Keratinocyte (primary cell): ENCODE measurements at regions not wholly inside any gene's neighbourhood (a gene's known extent, or its start where the extent isn't known, plus 50 kb on each side); places are given as distances from the start of the nearest gene placed in this dataset.

Experiments
- DNase-seq: peaks from one replicate; pipeline ENCODE4 v3.0.0-alpha.2; 2011; ENCODE audit warnings: low read depth, missing footprints, low spot score
- FAIRE-seq: peaks from 2 replicates; lab custom pipeline; 2011; peaks lifted over from hg19 to GRCh38; lab: Jason Lieb, UNC
- H2AFZ ChIP-seq: 2 replicates; pipeline ENCODE4 v1.6.0; 2012; ENCODE audit warnings: low read length, control low read depth, inconsistent platforms; ENCODE audit not compliant: control insufficient read depth
- H3K27ac ChIP-seq: 2 replicates; pipeline ENCODE4 v1.5.1; 2011; ENCODE audit warnings: low read length; ENCODE audit not compliant: control insufficient read depth, insufficient read depth
- H3K27me3 ChIP-seq: 3 replicates; pipeline ENCODE4 v1.6.0; 2011; ENCODE audit warnings: low read length; ENCODE audit not compliant: control insufficient read depth, insufficient read depth; ENCODE audit errors: extremely low read depth
- H3K36me3 ChIP-seq, 2 experiments: 2 replicates in 1 of 2; 3 replicates in 1 of 2; pipeline ENCODE4 v1.5.1; 2011; ENCODE audit warnings: low read length in 2 of 2, mild to moderate bottlenecking in 1 of 2; ENCODE audit not compliant: control insufficient read depth in 2 of 2, insufficient read depth in 2 of 2; ENCODE audit errors: extremely low read depth in 1 of 2
- H3K4me1 ChIP-seq: 3 replicates; pipeline ENCODE4 v1.5.1; 2011; ENCODE audit warnings: low read length; ENCODE audit not compliant: control insufficient read depth, insufficient read depth; ENCODE audit errors: extremely low read depth
- H3K4me2 ChIP-seq: 3 replicates; pipeline ENCODE4 v1.6.0; 2011; ENCODE audit warnings: low read depth, low read length; ENCODE audit not compliant: control insufficient read depth, insufficient read depth; ENCODE audit errors: extremely low read depth
- H3K4me3 ChIP-seq, 3 experiments: fragments of 200-600 bp in 1 of 3; sonication (generic) in 1 of 3; 2 replicates in 2 of 3; 3 replicates in 1 of 3; pipeline ENCODE4 v1.5.1; 2011 to 2016; ENCODE audit warnings: low read length in 3 of 3, mild to moderate bottlenecking in 3 of 3, control low read depth in 2 of 3, inconsistent platforms in 1 of 3, low read depth in 1 of 3, mixed read lengths in 1 of 3, mixed run types in 1 of 3, moderate library complexity in 1 of 3; ENCODE audit not compliant: control insufficient read depth in 2 of 3, insufficient read depth in 2 of 3; ENCODE audit errors: extremely low read depth in 1 of 3
- H3K79me2 ChIP-seq: 2 replicates; pipeline ENCODE4 v1.6.0; 2012; ENCODE audit warnings: low read length; ENCODE audit not compliant: control insufficient read depth, insufficient read depth
- H3K9ac ChIP-seq: 3 replicates; pipeline ENCODE4 v1.6.0; 2011; ENCODE audit warnings: low read length; ENCODE audit not compliant: control insufficient read depth, insufficient read depth; ENCODE audit errors: extremely low read depth
- H3K9me1 ChIP-seq: 3 replicates; pipeline ENCODE4 v1.6.0; 2011; ENCODE audit warnings: low read length; ENCODE audit not compliant: control insufficient read depth, insufficient read depth; ENCODE audit errors: extremely low read depth
- H3K9me3 ChIP-seq: 2 replicates; pipeline ENCODE4 v1.5.1; 2012; ENCODE audit warnings: low read depth, low read length; ENCODE audit not compliant: control insufficient read depth
- H4K20me1 ChIP-seq: 3 replicates; pipeline ENCODE4 v1.6.0; 2011; ENCODE audit warnings: low read length; ENCODE audit not compliant: control insufficient read depth, insufficient read depth; ENCODE audit errors: extremely low read depth
- EZH2 ChIP-seq: IDR thresholded peaks from one replicate; pipeline ENCODE4 v1.6.1; 2012; ENCODE audit warnings: inconsistent platforms, mild to moderate bottlenecking, low read length, moderate library complexity
- dilution Hi-C: fragments of 300-500 bp; cut with MboI; formaldehyde crosslinking; loops from one replicate; pipeline ENCODE4 v1.7.0; 2020; ENCODE audit warnings: low sequenced_read_pairs; ENCODE audit not compliant: extremely low pct_ligation_motif_present
- TF ChIP-seq, protein P1 (sequence below), 3 experiments: IDR thresholded peaks in 1 of 3; conservative IDR thresholded peaks in 1 of 3; optimal IDR thresholded peaks in 1 of 3; 2 replicates in 2 of 3; 3 replicates in 1 of 3; pipeline versions ENCODE3 to v1.5.1; 2011; ENCODE audit warnings: low read length in 3 of 3, mild to moderate bottlenecking in 3 of 3, moderate library complexity in 2 of 3, control low read depth in 1 of 3, inconsistent platforms in 1 of 3; ENCODE audit not compliant: insufficient read depth in 2 of 3; ENCODE audit errors: extremely low read depth in 1 of 3

DNA sequence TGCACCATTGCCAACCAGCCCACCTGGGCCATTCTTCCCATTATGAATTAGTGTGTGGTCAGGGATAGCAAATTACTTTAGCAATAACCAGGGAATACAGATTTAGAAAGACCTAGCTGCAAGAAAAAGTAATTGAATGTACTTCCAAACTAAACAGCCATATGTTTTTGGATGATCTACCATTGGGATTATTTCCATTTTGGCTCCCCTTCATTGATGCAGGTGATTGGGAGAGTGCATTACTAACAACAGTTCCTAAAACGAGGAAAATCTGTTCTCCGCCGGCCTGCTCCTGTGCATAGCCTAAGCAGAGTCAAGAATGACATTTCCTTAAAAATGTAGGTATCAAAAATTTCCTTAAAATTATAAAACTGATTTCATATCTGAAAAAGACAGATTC, 58.5 kb downstream of the MAIP1 start:
- no peaks in the 10 kb centered on the region for H4K20me1 ChIP-seq
- no peaks in the 10 kb centered on the region for H3K9me1 ChIP-seq
- H3K4me2 ChIP-seq, result no peak overlapping the region
- H2AFZ ChIP-seq, result no peak overlapping the region
- FAIRE-seq (no peak), DNase-seq (no peak)
- dilution Hi-C loops, result no loop called here
- no peaks in the 10 kb centered on the region for H3K9me3 ChIP-seq
- H3K9ac ChIP-seq, result no peak overlapping the region
- TF ChIP-seq, protein P1, sequence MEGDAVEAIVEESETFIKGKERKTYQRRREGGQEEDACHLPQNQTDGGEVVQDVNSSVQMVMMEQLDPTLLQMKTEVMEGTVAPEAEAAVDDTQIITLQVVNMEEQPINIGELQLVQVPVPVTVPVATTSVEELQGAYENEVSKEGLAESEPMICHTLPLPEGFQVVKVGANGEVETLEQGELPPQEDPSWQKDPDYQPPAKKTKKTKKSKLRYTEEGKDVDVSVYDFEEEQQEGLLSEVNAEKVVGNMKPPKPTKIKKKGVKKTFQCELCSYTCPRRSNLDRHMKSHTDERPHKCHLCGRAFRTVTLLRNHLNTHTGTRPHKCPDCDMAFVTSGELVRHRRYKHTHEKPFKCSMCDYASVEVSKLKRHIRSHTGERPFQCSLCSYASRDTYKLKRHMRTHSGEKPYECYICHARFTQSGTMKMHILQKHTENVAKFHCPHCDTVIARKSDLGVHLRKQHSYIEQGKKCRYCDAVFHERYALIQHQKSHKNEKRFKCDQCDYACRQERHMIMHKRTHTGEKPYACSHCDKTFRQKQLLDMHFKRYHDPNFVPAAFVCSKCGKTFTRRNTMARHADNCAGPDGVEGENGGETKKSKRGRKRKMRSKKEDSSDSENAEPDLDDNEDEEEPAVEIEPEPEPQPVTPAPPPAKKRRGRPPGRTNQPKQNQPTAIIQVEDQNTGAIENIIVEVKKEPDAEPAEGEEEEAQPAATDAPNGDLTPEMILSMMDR (optimal IDR thresholded peaks at IDR 0.05 in 1 of 3, IDR thresholded peaks at IDR 0.05 in 1 of 3, conservative IDR thresholded peaks at IDR 0.05 in 1 of 3; ENCODE audit: extremely low read depth in 1 of 3, insufficient read depth in 2 of 3, low read length in 3 of 3), result no peak
- no peak for TF ChIP-seq EZH2
- no peaks in the 10 kb centered on the region for H3K4me1 ChIP-seq
- no peaks in the 10 kb centered on the region for H3K79me2 ChIP-seq
- no peaks in the 10 kb centered on the region for H3K27me3 ChIP-seq
- no peak overlapping the region for H3K4me3 ChIP-seq
- H3K27ac ChIP-seq, result no peak overlapping the region
- no peaks in the 10 kb centered on the region for H3K36me3 ChIP-seq

- no peak overlapping the region for H3K9ac ChIP-seq
- H3K27me3 ChIP-seq, result no peaks in the 10 kb centered on the region
- no peaks in the 10 kb centered on the region for H3K4me1 ChIP-seq
- no peaks in the 10 kb centered on the region for H3K9me3 ChIP-seq
- no peaks in the 10 kb centered on the region for H4K20me1 ChIP-seq
- DNase-seq (no peak), FAIRE-seq (no peak)
- no peak overlapping the region for H3K27ac ChIP-seq
- H3K79me2 ChIP-seq, result no peaks in the 10 kb centered on the region
- no peaks in the 10 kb centered on the region for H3K9me1 ChIP-seq
- H2AFZ ChIP-seq, result no peak overlapping the region
- TF ChIP-seq, protein P1 (optimal IDR thresholded peaks at IDR 0.05 in 1 of 3, IDR thresholded peaks at IDR 0.05 in 1 of 3, conservative IDR thresholded peaks at IDR 0.05 in 1 of 3; ENCODE audit: extremely low read depth in 1 of 3, insufficient read depth in 2 of 3, low read length in 3 of 3), result no peak
- TF ChIP-seq EZH2, result no peak
- H3K4me2 ChIP-seq, result no peak overlapping the region
- dilution Hi-C loops, result no loop called here
- no peaks in the 10 kb centered on the region for H3K36me3 ChIP-seq
- H3K4me3 ChIP-seq, result no peak overlapping the region
Observed at GRCh38 chr2:200021449-200022114, 66.2 kb downstream of the MAIP1 start.
